ENCODE measurements at regions not wholly inside any gene's neighbourhood (a gene's known extent, or its start where the extent isn't known, plus 50 kb on each side); places are given as distances from the start of the nearest gene placed in this dataset.

GRCh38 chr9:99373912-99374311, 151.8 kb downstream of the SEC61B start:
- DNase-seq (ENCODE audit: low read depth in 1 of 2, low spot score in 2 of 2) (no peak), FAIRE-seq (no peak)
- Histone ChIP-seq H3K23me2 (ENCODE audit: low read depth, low read length) (no peaks in the 10 kb centered on the region; the same call in 1 of the 2 replicates), H3K14ac (ENCODE audit: insufficient read length) (no peak overlapping the region), H3K27ac (ENCODE audit: low read depth, low read length) (no peak overlapping the region), H3K4ac (replicated peaks; ENCODE audit: insufficient read length, low read depth, low read length) (no peak overlapping the region), H2BK120ac (replicated peaks; ENCODE audit: low read depth, low read length) (no peak overlapping the region), H3K79me2 (ENCODE audit: control insufficient read depth in 1 of 2, insufficient read depth in 2 of 2, low read length in 2 of 2) (no peaks in the 10 kb centered on the region), H4K20me1 (replicated peaks in 1 of 2; ENCODE audit: control insufficient read depth in 1 of 2, insufficient read depth in 2 of 2, low read length in 2 of 2) (no peaks in the 10 kb centered on the region), H3K79me1 (ENCODE audit: low read depth, low read length) (no peaks in the 10 kb centered on the region), H3K9me3 (ENCODE audit: insufficient read depth in 2 of 2, low read depth in 1 of 2, low read length in 1 of 2) (no peaks in the 10 kb centered on the region), H2AK5ac (ENCODE audit: low read depth, low read length) (no peak overlapping the region), H4K5ac (ENCODE audit: insufficient read length, low read depth, low read length) (no peak overlapping the region), H2BK20ac (ENCODE audit: low read length) (no peak overlapping the region), H3K4me3 (ENCODE audit: extremely low read depth in 1 of 4, insufficient read depth in 2 of 4, low read depth in 3 of 4, low read length in 4 of 4) (no peak overlapping the region), H3K23ac (ENCODE audit: insufficient read length) (no peak overlapping the region), H2BK15ac (ENCODE audit: low read length) (no peak overlapping the region), H4K91ac (replicated peaks; ENCODE audit: insufficient read length, low read length) (no peak overlapping the region), H3K56ac (replicated peaks; ENCODE audit: insufficient read length, low read depth, low read length) (no peak overlapping the region), H2AFZ (ENCODE audit: low read length) (no peak overlapping the region), H3K36me3 (ENCODE audit: control insufficient read depth in 2 of 4, insufficient read depth in 4 of 4, low read length in 3 of 4) (no peaks in the 10 kb centered on the region), H3K27me3 (replicated peaks in 1 of 4; ENCODE audit: control insufficient read depth in 3 of 4, extremely low read depth in 1 of 4, insufficient read depth in 3 of 4, low read length in 3 of 4) (no peaks in the 10 kb centered on the region), H2BK5ac (ENCODE audit: low read depth, low read length) (no peak overlapping the region), H2BK12ac (ENCODE audit: low read depth, low read length) (no peak overlapping the region), H4K8ac (ENCODE audit: extremely low read depth, insufficient read depth, low read length) (no peak overlapping the region), H3K4me2 (ENCODE audit: insufficient read depth in 1 of 2, low read depth in 2 of 2, low read length in 2 of 2) (no peak overlapping the region), H3K9ac (replicated peaks in 1 of 4; ENCODE audit: extremely low read depth in 1 of 4, low read depth in 3 of 4, low read length in 3 of 4) (no peak overlapping the region), H3K18ac (ENCODE audit: extremely low read depth, low read length) (no peak overlapping the region), H3K4me1 (replicated peaks in 1 of 4; ENCODE audit: control insufficient read depth in 3 of 4, insufficient read depth in 4 of 4, low read length in 3 of 4) (peaks cover 0 to 3% (median 2%) of the 10 kb centered on the region in 4 experiments; a peak in 3 of 7 replicates)
- ChIA-PET POLR2A (ENCODE audit: partially characterized antibody) (interaction anchor here (2.3 kb wide), 1 partner anchor 12 kb away, joined by 7 read pairs; no protein-coding TSS in a partner anchor), CTCF (ENCODE audit: partially characterized antibody) (interaction anchor here (1.5 to 1.9 kb wide), 3 partner anchors 8 to 12 kb away, joined by 3 to 8 read pairs (median 3); no protein-coding TSS in a partner anchor)
- WGBS, 2 experiments (ENCODE audit: extremely low coverage in 1 of 2, insufficient coverage in 1 of 2, insufficient read length in 1 of 2, insufficient replicate concordance in 2 of 2, low coverage in 1 of 2, low lambda C conversion rate in 2 of 2, missing lambda C conversion rate in 1 of 2), result 88% methylated on average over 5 of the region's 5 CpGs; no CpG with 5 or more reads in 1 of the 2 experiments
- TF ChIP-seq YY1 (IDR thresholded peaks at IDR 0.05; ENCODE audit: low read depth, low read length) (no peak), SAP30 (IDR thresholded peaks at IDR 0.05; ENCODE audit: insufficient read depth, insufficient replicate concordance, low read length) (no peak), EP300 (IDR thresholded peaks at IDR 0.05; ENCODE audit: borderline replicate concordance in 1 of 2, low read depth in 2 of 2, low read length in 2 of 2) (no peak), CTCF (IDR thresholded peaks at IDR 0.05; ENCODE audit: control extremely low read depth in 1 of 3, insufficient read depth in 1 of 3, low read depth in 1 of 3, low read length in 3 of 3) (no peak), KDM4A (IDR thresholded peaks at IDR 0.05; ENCODE audit: low read depth, low read length, severe bottlenecking) (no peak), ATF2 (IDR thresholded peaks at IDR 0.05; ENCODE audit: low read length) (no peak), SRF (IDR thresholded peaks at IDR 0.05; ENCODE audit: low read depth, low read length) (no peak), JUN (IDR thresholded peaks at IDR 0.05; ENCODE audit: low read depth, low read length) (no peak)
